ENCODE measurements at regions not wholly inside any gene's neighbourhood (a gene's known extent, or its start where the extent isn't known, plus 50 kb on each side); places are given as distances from the start of the nearest gene placed in this dataset.
"Not testable (repeated sequence)": the region's sequence is repeated elsewhere in the genome, so short reads cannot be mapped to it uniquely, and the experiment has no call there.

GRCh38 chr5:130455175-130455574 lies 550.9 kb downstream of the CHSY3 start:
- DNase-seq: no peak

GRCh38 chr5:130452744-130453143 lies 548.5 kb downstream of the CHSY3 start:
- no peak for DNase-seq

- no peak for DNase-seq
Measured at GRCh38 chr5:130436430-130436829, 532.2 kb downstream of the CHSY3 start.

GRCh38 chr5:130427222-130427955 lies 523.1 kb downstream of the CHSY3 start:
- no peak for DNase-seq

GRCh38 chr5:130425424-130425823 lies 521.2 kb downstream of the CHSY3 start:
- DNase-seq: peak; percentile 0

DNA sequence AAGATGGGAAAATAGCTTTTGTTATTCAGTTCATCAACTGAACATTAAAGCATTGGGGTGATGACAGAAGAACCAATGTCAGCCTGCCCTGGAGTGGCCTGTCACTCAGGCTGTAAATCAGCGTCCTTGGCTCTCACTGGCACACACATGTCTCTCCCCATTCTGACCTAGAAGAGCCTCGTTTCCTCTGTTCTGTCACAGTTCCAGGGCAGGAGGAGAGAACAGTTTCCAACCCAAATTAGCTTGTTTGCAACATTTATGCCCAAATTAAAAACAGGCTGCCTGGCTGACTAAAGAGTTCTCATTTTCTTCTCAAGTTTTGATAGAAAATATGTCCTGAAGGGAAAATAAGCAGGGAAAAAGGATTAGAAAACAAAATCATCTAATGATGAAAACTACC lies 520.1 kb downstream of the CHSY3 start:
- peak; percentile 0 for DNase-seq

GRCh38 chr5:130402906-130403305 lies 498.6 kb downstream of the CHSY3 start:
- DNase-seq: no peak

- peak; percentile 84 for DNase-seq
Measured at GRCh38 chr5:130400091-130400490, 495.8 kb downstream of the CHSY3 start.

- no peak for DNase-seq
Measured at GRCh38 chr5:130398825-130399224, 494.6 kb downstream of the CHSY3 start.

- DNase-seq: not testable (repeated sequence)
Measured at GRCh38 chr5:130397727-130398126, 493.5 kb downstream of the CHSY3 start.

DNA sequence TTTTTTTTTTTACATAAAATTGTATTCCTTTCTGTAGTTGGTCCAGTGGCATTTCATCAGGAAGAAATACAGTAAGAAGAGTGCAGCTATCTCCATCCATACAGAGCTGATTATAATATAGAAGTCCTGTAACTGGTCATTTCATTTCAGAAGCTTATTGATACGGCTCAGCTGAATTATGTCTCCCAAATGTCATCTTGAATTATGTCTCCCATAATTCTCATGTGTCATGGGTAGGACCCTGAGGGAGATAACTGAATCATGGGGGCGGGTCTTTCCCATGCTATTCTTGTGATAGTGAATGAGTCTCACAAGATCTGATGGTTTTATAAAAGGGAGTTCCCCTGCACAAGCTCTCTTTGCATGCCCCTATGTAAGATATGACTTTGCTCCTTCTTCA lies 492.9 kb downstream of the CHSY3 start:
- DNase-seq: no peak

DNA sequence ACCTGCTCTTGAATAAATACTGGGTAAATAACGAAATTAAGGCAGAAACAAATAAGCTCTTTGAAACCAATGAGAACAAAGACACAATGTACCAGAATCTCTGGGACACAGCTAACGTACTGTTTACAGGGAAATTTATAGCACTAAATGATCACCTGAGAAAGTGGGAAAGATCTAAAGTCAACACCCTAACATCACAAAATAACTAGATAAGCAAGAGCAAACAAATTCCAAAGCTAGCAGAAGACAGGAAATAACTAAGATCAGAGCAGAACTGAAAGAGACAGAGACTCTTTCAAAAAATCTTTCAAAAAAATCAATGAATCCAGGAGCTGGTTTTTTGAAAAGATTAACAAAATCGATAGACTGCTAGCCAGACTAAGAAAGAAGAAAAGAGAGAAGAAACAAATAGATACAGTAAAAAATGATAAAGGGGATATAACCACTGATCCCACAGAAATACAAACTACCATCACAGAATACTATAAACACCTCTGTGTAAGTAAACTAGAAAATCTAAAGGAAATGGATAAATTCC lies 487.5 kb downstream of the CHSY3 start:
- DNase-seq: not testable (repeated sequence)

DNA sequence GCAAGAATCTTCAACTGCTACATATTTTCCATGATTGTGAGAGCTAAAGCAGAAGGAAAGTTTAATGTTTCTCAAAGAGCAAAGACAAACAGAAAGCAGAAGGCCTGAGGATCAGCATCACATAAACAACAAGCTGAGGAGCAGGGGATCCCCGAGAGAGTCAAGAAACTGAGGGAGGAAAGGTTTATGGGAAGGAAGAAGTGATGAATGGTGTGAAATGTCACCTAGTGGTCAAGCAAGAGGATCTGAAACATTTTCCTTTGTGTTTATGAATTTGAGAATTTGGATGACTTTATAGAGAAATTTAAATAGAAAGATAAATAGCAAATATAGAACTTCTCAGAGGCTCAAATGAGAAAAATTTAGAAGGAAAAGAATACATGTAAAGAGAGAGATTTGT lies 481.9 kb downstream of the CHSY3 start:
- no peak for DNase-seq

DNA sequence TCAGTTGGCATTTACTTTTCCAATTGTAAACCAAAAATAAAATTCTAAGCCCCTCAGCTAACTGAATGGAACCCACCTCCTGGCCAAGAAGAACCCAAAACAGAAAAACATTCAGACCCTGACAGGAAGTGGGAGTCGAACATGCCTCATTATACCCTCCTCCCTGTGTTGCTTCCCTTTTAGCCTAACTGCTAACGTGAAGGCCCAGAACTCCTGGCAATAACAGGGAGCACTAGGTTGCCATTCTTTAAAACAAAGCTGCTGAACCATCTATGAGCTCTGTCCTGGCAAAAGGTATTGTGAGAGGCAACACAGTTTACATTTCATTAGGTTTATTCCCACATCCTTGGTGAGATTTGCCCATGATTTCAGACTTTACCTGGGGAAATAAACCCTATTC lies 481.4 kb downstream of the CHSY3 start:
- no peak for DNase-seq

DNA sequence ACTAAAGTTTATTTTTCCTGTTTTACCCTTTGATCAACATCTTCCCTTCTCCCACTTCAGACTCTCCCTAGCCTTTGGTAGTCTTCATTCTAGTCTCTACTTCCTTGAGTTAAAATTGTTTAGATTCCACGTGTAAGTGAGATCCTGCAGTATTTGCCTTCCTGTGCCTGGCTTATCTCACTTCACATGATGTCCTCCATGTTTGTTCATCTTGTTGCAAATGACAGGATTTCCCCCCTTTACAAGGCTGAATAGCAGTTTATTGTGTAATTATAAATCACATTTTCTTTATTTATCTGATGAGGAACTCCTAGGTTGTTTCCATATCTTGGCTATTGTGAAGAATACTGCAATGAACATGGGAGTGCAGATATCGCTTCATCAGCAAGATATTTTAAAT lies 461.7 kb downstream of the CHSY3 start:
- no peak for DNase-seq

GRCh38 chr5:130350131-130350530 lies 445.9 kb downstream of the CHSY3 start:
- DNase-seq: peak; percentile 23

- DNase-seq: peak; percentile 89
Measured at GRCh38 chr5:130337179-130337888, 433.1 kb downstream of the CHSY3 start.

GRCh38 chr5:130335117-130335516 lies 430.9 kb downstream of the CHSY3 start:
- peak; percentile 38 for DNase-seq

GRCh38 chr5:130333089-130333488 lies 428.8 kb downstream of the CHSY3 start:
- DNase-seq: peak; percentile 71

DNA sequence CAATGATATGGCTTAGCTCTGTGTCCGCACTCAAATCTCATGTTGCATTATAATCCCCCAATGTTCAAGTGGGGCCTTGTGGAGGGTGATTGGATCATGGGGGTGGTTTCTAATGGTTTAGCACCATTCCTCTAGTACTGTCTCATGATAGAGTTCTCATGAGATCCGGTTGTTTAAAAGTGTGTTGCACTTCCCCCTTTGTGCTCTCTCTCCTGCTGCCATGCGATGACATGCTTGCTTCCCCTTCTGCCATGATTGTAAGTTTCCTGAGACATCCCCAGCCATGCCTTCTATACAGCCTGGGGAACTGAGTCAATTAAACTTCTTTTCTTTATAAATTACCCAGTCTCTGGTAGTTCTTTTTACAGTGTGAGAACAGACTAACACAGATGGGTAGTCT lies 427.1 kb downstream of the CHSY3 start:
- DNase-seq: no peak

- no peak for DNase-seq
Measured at GRCh38 chr5:130324953-130325671, 420.8 kb downstream of the CHSY3 start.

GRCh38 chr5:130323804-130324454 lies 419.7 kb downstream of the CHSY3 start:
- no peak for DNase-seq

- no peak for DNase-seq
Measured at GRCh38 chr5:130321931-130322330, 417.7 kb downstream of the CHSY3 start.
